Heart left ventricle (tissue), 16 donors: ENCODE measurements at regions not wholly inside any gene's neighbourhood (a gene's known extent, or its start where the extent isn't known, plus 50 kb on each side); places are given as distances from the start of the nearest gene placed in this dataset.
"Not testable (repeated sequence)": the region's sequence is repeated elsewhere in the genome, so short reads cannot be mapped to it uniquely, and the experiment has no call there.

Experiments
- ATAC-seq, 4 donors: fragments of 200-7000 bp; cut with Tn5 transposase; one replicate each; pipeline ENCODE4 v1.9.1; 2020 to 2022; ENCODE audit warnings: moderate library complexity in 4 of 4, mild to moderate bottlenecking in 3 of 4, moderate number of reproducible peaks in 1 of 4
- DNase-seq, 5 donors: peaks; one replicate each; pipeline ENCODE4 v3.0.0-alpha.2; 2020
- H3K27ac ChIP-seq, 12 donors: fragments of 200-600 bp; sonication (generic) in 4 of 12; one replicate each; pipeline versions ENCODE4 v1.5.0 to v1.8.0; 2016 to 2022; ENCODE audit warnings: mild to moderate bottlenecking in 2 of 12
- H3K27me3 ChIP-seq, 9 donors: fragments of 200-600 bp; sonication (generic) in 2 of 9; one replicate each; pipeline versions ENCODE4 v1.5.1 to v1.8.0; 2016 to 2022; ENCODE audit warnings: mild to moderate bottlenecking in 3 of 9
- H3K36me3 ChIP-seq, 9 donors: fragments of 200-600 bp; sonication (generic) in 2 of 9; one replicate each; pipeline versions ENCODE4 v1.5.0 to v1.8.0; 2018 to 2022; ENCODE audit warnings: mild to moderate bottlenecking in 2 of 9
- H3K4me1 ChIP-seq, 12 donors: fragments of 200-600 bp; sonication (generic) in 4 of 12; one replicate each; pipeline versions ENCODE4 v1.5.0 to v1.8.0; 2016 to 2022; ENCODE audit warnings: mild to moderate bottlenecking in 3 of 12
- H3K4me3 ChIP-seq, 12 donors: fragments of 200-600 bp; sonication (generic) in 4 of 12; one replicate each; pipeline versions ENCODE4 v1.5.0 to v1.8.0; 2017 to 2022; ENCODE audit warnings: mild to moderate bottlenecking in 9 of 12, moderate library complexity in 4 of 12
- H3K9me3 ChIP-seq, 12 donors: fragments of 200-600 bp; sonication (generic) in 4 of 12; one replicate each; pipeline versions ENCODE4 v1.5.0 to v1.8.0; 2016 to 2022; ENCODE audit warnings: mild to moderate bottlenecking in 1 of 12
- POLR2A ChIP-seq, 2 donors: fragments of 450-650 bp; IDR thresholded peaks; one replicate each; pipeline ENCODE4 v1.6.1; 2017; ENCODE audit warnings: antibody characterized with exemption in 2 of 2, mild to moderate bottlenecking in 2 of 2, moderate library complexity in 2 of 2
- WGBS, 4 donors: extraction: QIAGEN DNeasy Blood & Tissue Kit in 2 of 4; methylation state at CpG; one replicate each; pipeline versions ENCODE4 v1.1.5 to v1.1.7; 2013 to 2018; 5-methylcytosine and 5-hydroxymethylcytosine counted together
- intact Hi-C, 10 donors: fragments of 100-400 bp; cut with DNase I; formaldehyde crosslinking; loops; one replicate each; pipeline versions ENCODE4 v1.11.1 to v1.14.2; 2022
- TF ChIP-seq, protein P1 (sequence below), 12 donors: fragments of 200-600 bp; sonication (generic) in 4 of 12; IDR thresholded peaks; one replicate each; pipeline versions ENCODE4 v1.5.0 to v1.8.0; 2018 to 2022; ENCODE audit warnings: antibody characterized with exemption in 12 of 12, mild to moderate bottlenecking in 5 of 12
- donor health status: ischemic (EF 13 %, LVEDD 7.1; RV severe dilation, severe dysfunction).
- donor health status: healthy with polysubstance abuse.
- donor health status: DM: no; HTN: yes; CAD: no.
- donor health status: DM: no; HTN: no; CAD: no.
- donor health status: ischemic (EF 25% LVEDD 6.9; RV normal size, moderate dysfunction).
- donor health status: ischemic (EF 25% LVEDD 5.7; RV mildly dilated, moderate dysfunction).
- donor health status: healthy.
- donor health status: DM: yes; HTN: yes; CAD: no.
- donor health status: ischemic (EF 35%, LVEDD 5.7; RV mildly dilated, moderate dysfunction).
- donor health status: nonischemic (EF 11% LVEDD 7.7; RV severe dilation, severe dysfunction).
- donor health status: DM: yes; HTN: yes; CAD: no.
- donor health status: PGD.
- donor health status: ischemic (EF 29% LVEDD 5.4; RV normal size, mild dysfunction).
- donor health status: nonischemic (EF 23%, LVEDD 6.1; RV moderate dilation, normal function).

DNA sequence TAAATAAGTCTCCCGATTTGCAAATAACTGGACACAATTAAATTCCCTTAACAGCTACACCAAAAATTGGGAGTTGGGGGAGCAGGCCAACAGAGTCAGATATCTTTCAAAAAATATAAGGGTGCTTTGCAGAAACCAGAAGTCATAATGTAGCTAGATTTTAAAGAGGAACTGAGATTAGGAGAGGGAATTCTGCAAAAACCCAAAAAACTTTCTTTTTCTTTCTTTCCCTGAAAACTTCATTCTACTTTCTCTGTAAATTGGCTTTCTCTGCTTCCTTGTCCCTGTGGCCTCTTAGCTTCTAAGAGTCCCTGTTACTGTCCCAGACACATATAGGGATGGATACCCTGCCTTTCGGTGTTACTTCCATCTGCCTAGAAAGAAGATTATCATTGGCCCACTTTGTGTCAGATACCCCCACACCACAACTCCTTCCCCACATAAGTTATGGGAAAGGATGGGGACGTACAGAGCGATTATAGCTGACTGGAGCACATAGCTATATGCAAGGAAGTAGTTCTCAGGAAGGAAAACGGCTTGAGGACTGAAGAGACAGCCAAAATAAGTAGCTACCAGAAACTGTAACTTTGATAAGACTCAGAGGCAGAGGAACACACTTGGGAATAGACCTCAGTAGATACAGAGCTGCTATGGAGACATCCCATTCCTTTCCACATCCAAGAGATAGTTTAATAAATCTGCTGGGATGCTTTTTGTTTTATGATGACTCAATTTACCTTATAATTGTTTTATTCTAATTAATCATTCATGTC, 129.1 kb upstream of the TGFBR2 start:
- no peaks in the 10 kb centered on the region for H3K36me3 ChIP-seq
- peak overlapping the region in 2 of 12 donors; percentile 4 to 75 for H3K27ac ChIP-seq
- H3K4me1 ChIP-seq, result peaks cover 0 to 79% (median 21%) of the 10 kb centered on the region in 12 donors
- DNase-seq (no peak), ATAC-seq (no peak)
- H3K27me3 ChIP-seq, result no peaks in the 10 kb centered on the region
- no peaks in the 10 kb centered on the region for H3K9me3 ChIP-seq
- intact Hi-C loops, result no loop called here
- 64 to 81% (median 72%) methylated on average over 5 of the region's 5 CpGs for WGBS, 4 donors
- H3K4me3 ChIP-seq, result no peak overlapping the region
- no peak for TF ChIP-seq POLR2A (IDR thresholded peaks at IDR 0.05)
- TF ChIP-seq, protein P1, sequence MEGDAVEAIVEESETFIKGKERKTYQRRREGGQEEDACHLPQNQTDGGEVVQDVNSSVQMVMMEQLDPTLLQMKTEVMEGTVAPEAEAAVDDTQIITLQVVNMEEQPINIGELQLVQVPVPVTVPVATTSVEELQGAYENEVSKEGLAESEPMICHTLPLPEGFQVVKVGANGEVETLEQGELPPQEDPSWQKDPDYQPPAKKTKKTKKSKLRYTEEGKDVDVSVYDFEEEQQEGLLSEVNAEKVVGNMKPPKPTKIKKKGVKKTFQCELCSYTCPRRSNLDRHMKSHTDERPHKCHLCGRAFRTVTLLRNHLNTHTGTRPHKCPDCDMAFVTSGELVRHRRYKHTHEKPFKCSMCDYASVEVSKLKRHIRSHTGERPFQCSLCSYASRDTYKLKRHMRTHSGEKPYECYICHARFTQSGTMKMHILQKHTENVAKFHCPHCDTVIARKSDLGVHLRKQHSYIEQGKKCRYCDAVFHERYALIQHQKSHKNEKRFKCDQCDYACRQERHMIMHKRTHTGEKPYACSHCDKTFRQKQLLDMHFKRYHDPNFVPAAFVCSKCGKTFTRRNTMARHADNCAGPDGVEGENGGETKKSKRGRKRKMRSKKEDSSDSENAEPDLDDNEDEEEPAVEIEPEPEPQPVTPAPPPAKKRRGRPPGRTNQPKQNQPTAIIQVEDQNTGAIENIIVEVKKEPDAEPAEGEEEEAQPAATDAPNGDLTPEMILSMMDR (IDR thresholded peaks at IDR 0.05), result no peak

DNA sequence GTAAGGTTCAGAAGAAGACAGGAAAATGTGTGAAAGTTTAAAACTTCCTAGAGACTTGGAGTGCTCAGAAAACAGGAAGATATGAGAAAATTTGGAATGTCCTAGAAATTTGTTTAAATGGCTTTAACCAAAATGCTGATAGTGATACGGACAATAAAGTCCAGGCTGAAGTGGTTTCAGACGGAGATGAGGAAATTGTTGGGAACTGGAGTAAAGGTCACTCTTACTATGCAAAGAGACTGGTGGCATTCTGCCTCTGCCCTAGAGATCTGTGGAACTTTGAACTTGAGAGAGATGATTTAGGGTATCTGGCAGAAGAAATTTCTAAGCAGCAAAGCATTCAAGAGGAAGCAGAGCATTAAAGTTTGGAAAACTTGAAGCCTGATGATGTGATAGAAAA, 126.7 kb upstream of the TGFBR2 start:
- H3K27me3 ChIP-seq, H3K9me3 ChIP-seq, H3K36me3 ChIP-seq, H3K4me3 ChIP-seq, intact Hi-C loops, DNase-seq: not testable (repeated sequence)
- peak in 2 of 4 donors; percentile 11 to 68 for ATAC-seq
- peaks cover 0 to 55% (median 16%) of the 10 kb centered on the region in 12 donors for H3K4me1 ChIP-seq
- 28 to 34% (median 31%) methylated on average over 2 of the region's 2 CpGs for WGBS, 4 donors
- peak overlapping the region in 8 of 12 donors; percentile 24 to 57 (median 46) for H3K27ac ChIP-seq

DNA sequence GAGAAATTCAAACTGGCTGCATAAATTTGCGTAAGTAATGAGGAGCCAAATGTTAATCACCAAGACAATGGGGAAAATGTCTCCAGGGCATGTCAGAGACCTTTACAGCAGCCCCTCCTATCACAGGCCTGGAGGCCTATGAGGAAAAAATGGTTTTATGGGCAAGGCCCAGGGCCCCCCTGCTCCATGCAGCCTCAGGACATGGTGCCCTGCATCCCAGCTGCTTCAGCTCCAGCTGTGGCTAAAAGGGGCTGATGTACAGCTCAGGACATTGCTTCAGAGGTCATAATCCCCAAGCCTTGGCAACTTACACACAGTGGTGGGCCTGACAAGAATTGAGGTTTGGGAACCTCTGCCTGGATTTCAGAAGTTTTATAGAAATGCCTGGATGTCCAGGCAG, 126.2 kb upstream of the TGFBR2 start:
- intact Hi-C loops, H3K27me3 ChIP-seq, H3K4me3 ChIP-seq, H3K9me3 ChIP-seq, H3K36me3 ChIP-seq, DNase-seq: not testable (repeated sequence)
- WGBS, 4 donors, result 86 to 98% (median 93%) methylated on average over 1 of the region's 1 CpG
- peak in 1 of 4 donors; percentile 33 for ATAC-seq
- peaks cover 0 to 51% (median 16%) of the 10 kb centered on the region in 12 donors for H3K4me1 ChIP-seq
- H3K27ac ChIP-seq, result peak overlapping the region in 5 of 12 donors; percentile 39 to 55 (median 48)

DNA sequence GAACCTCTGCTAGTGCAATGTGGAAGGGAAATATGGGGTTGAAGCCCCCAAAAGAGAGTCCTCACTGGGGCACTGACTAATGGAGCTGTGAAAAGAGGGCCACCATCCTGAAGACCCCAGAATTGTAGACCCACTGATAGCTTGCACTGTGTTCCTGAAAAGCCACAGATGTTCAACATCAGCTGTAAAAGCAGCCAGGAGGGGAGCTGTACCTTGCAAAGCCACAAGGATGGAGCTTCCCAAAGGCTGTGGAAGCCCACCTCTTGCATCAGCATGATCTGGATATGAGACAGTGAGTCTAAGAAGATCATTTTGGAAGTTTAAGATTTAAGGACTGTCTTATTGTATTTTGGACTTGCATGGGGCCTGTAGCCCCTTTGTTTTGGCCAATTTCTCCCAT, 125.8 kb upstream of the TGFBR2 start:
- H3K4me3 ChIP-seq, result no peak overlapping the region
- intact Hi-C loops, result no loop called here
- H3K36me3 ChIP-seq, result no peaks in the 10 kb centered on the region
- peak overlapping the region in 1 of 12 donors; percentile 55 for H3K27ac ChIP-seq
- TF ChIP-seq, protein P1 (IDR thresholded peaks at IDR 0.05), result no peak
- no peak for TF ChIP-seq POLR2A (IDR thresholded peaks at IDR 0.05)
- ATAC-seq (no peak), DNase-seq (no peak)
- peaks cover 0 to 46% (median 16%) of the 10 kb centered on the region in 12 donors for H3K4me1 ChIP-seq
- no peaks in the 10 kb centered on the region for H3K27me3 ChIP-seq
- no peaks in the 10 kb centered on the region for H3K9me3 ChIP-seq

DNA sequence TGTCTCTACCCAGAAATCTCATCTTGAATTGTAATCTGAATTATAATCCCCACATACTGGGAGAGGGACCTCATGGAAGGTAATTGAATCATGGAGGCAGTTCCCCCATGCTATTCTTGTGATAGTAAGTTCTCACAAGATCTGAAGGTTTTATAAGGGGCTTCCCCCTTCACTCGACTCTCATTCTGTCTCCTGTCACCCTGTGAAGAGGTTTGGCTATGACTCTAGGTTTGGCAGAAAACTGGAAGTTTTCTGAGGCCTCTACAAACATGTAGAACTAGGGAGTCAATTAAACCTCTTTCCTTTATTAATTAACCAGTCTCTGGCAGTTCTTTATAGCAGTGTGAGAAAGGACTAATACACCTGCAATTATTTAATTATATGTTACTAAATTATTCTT, 125.2 kb upstream of the TGFBR2 start:
- ATAC-seq, result no peak
- TF ChIP-seq, protein P1 (IDR thresholded peaks at IDR 0.05), result no peak
- no peak for TF ChIP-seq POLR2A (IDR thresholded peaks at IDR 0.05)
- WGBS, 4 donors, result 65 to 82% (median 69%) methylated on average over 1 of the region's 1 CpG

DNA sequence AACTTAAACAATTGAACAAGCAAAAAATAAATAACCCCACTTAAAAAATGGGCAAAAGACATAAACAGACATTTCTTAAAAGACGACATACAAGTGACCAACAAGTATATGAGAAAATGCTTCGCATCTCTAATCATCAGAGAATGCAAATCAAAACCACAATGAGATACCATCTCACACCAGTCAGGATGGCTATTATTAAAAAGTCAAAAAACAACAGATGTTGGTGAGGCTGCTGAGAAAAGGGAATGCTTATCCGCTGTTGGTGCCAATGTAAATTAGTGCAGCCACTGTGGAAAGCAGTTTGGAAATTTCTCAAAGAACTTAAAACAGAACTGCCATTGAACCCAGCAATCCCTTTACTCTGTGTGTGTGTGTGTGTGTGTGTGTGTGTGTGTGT, 122.2 kb upstream of the TGFBR2 start:
- H3K27me3 ChIP-seq, H3K4me3 ChIP-seq, H3K27ac ChIP-seq, H3K36me3 ChIP-seq, ATAC-seq, DNase-seq, intact Hi-C loops: not testable (repeated sequence)
- Histone ChIP-seq H3K4me1 (peaks cover 0 to 15% (median 9%) of the 10 kb centered on the region in 12 donors), H3K9me3 (peaks cover 0 to 16% (median 3%) of the 10 kb centered on the region in 12 donors)
- 92 to 96% (median 95%) methylated on average over 3 of the region's 3 CpGs for WGBS, 4 donors

More for the DNA sequence above, 125.2 kb upstream of the TGFBR2 start:
- no peak overlapping the region for H3K27ac ChIP-seq
- no peak overlapping the region for H3K4me3 ChIP-seq
- H3K36me3 ChIP-seq, result no peaks in the 10 kb centered on the region
- no peaks in the 10 kb centered on the region for H3K9me3 ChIP-seq
- peaks cover 0 to 40% (median 16%) of the 10 kb centered on the region in 12 donors for H3K4me1 ChIP-seq
- H3K27me3 ChIP-seq, result no peaks in the 10 kb centered on the region
- DNase-seq, result no peak
- intact Hi-C loops, result no loop called here
